GM21447 (cell line): ENCODE measurements at regions not wholly inside any gene's neighbourhood (a gene's known extent, or its start where the extent isn't known, plus 50 kb on each side); places are given as distances from the start of the nearest gene placed in this dataset.

Experiments used
- ATAC-seq: cut with Tn5 transposase; IDR thresholded peaks from one replicate; pipeline ENCODE4 v1.9.1; 2021; ENCODE audit not compliant: unreplicated experiment

DNA sequence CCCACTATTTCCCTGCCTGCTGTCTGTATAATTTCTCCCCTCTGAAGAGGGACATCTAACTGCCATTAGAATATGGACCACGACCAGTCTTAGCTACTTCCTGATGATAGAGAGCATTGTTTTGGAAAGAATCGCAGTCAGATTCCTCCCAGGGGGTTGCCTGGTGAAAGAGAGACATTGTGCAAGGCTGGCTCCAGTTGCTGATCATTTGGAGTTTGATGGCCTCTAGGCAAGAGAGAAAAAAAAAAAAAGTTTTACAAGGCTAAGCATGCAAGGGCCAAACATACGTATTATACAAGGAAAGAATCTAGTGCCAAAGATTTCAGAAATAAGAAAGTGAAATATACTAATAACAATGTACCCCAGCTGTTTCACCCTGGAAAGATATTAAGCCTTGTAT is 182.2 kb downstream of the CMPK2 start:
- no peak for ATAC-seq

- ATAC-seq, result no peak
Observed at GRCh38 chr2:6685447-6685846, 180.3 kb downstream of the CMPK2 start.

GRCh38 chr2:6692056-6692455 is 173.7 kb downstream of the CMPK2 start:
- no peak for ATAC-seq

DNA sequence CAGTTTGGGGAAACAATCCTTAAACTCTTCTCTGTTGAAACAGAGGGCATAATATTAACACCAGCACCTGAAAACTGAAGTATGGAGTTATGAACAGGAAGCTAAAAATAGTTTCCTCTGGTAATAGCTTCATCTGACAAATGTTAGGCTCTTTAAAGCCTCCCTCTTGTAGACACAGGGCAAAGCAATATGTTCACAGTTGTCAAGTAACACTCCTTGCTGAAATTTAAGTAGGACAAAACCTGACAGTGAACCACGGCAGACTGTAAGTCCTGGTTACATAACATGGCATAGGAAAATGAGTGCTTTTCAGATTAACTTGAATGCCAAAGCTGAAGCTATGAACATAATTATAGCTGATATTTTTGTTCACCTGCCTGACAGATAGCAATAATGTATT is 172.9 kb downstream of the CMPK2 start:
- no peak for ATAC-seq

DNA sequence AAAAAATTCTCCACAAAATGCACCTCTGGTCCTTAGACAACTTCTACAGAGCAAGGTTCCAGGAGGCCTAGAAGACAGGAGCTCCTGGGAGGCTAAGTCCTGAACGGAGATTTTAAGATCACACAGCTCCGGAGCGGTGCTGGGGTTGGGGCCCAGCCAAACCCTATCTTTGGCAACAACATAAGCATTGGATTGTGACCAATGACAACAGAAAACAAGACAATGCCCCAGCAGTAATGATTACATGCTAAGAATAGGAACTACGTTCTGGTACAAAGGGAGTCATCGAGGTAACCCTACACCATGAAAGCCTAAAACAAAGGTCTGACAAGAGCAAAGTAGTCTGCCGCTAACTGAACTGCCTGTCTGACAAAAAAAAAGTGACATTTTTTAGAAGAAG is 171.2 kb downstream of the CMPK2 start:
- ATAC-seq, result no peak

DNA sequence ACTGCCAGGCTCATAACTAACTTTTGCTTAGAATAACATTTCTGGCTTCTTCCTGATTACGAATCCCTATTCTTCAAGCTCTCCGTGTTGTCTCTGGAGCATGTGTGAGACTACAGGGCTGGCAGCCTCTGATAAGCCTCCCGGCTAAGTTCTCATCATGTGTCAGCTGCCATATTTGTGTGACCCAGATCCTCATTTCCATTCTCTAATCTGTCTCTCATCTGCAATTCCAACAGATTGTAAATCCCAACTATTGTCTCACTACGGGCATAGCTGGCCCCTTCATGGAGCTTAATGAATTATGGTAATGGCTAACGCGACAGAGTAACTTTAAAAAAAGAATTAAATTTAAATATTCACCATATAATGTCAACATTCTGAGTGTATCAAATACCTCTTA is 165.4 kb downstream of the CMPK2 start:
- ATAC-seq, result no peak

DNA sequence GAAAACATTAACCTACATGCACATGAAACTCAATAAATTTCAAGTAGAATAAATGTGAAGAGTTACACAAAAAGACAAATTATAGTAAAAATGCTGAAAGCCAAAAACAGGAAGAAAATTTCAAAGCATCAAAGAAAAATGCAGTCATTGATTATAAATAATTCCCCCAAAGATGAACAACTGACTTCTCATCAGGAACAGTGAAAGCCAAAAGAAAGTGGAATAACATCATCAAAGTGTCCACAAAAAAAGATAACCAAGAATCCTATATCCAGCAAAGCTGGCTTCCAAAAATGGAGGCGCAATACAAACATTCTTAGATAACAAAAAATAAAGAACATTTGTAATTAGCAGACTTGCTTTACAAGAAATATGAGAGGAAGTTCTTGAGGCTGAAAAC is 161.6 kb downstream of the CMPK2 start:
- ATAC-seq, result no peak

DNA sequence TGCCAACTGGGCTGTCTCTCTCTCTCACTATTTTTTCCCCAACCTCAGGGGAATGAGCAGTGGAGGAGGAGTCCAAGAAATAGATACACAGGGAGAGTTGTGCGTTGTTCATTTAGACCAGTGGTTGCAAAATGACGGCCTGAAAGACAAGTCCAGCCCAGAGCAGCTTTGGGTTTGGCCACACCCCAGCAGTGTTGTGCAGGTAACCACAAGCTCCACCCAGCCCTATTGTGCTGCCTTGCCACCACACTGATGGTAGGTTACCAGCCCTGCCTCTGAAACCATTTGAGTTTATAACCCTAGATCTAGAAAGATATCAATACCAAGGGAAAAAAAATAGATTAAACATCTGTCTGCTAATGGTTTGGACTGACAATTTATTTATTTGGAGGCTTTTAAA is 144.3 kb downstream of the CMPK2 start:
- ATAC-seq, result no peak

DNA sequence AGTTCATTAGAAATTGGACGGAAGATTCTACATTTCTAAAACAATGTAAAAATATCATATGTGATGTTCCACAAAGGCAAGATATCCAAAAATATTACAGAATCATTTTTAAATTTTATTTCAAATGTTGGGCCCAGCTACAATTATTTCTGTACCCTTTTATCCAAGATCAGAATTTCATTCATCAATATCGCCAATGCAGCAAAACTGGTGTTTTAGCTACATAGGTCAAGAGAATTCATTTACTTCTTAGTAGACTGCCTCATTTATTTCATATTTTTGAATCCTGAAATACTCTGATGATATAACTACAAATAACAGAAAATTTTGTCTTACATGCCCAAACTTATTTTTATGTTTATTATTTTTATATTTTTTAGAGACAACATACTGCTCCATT is 143.1 kb downstream of the CMPK2 start:
- ATAC-seq, result no peak

- ATAC-seq, result no peak
Observed at GRCh38 chr2:6723865-6724604, 141.7 kb downstream of the CMPK2 start.

- ATAC-seq, result no peak
Observed at GRCh38 chr2:6724605-6725140, 141.0 kb downstream of the CMPK2 start.

DNA sequence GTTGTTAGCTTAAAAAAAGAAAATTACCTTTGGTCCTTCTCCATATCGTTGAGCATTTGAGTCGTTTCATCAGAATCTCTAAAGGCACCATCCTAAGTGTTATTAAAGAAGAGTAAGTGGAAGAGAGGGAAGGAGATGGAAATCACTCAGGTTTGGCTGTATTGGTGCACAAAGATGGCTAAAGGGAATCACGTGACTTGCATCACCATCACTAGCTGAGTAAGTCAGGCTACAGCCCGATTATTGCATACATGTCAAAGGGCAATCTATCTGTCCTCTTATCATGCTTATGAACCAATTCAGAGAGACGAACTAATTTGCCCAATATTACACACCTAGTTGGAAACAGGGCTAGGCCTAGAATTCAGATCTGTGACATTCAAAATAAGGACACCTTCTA is 137.6 kb downstream of the CMPK2 start:
- ATAC-seq, result no peak

DNA sequence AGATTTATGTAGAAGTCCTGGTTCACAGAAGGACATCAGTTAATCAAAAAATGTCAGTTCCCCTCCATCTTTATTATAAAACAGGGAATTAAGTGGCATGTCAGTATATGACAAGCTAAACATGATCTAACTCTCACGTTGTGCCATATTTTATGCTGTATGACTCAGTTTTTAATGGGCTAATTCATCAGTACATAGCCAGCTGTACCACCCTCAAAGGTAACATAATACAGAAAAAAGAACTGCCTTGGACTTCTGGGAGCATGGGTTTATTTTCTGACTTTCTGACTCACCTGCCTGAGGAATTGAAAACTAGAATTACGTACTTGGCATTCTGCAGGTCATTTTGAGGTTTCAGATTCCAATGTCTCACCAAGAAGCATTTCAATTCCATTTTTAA is 135.7 kb downstream of the CMPK2 start:
- no peak for ATAC-seq

- ATAC-seq, result no peak
Observed at GRCh38 chr2:6730649-6731532, 134.8 kb downstream of the CMPK2 start.

DNA sequence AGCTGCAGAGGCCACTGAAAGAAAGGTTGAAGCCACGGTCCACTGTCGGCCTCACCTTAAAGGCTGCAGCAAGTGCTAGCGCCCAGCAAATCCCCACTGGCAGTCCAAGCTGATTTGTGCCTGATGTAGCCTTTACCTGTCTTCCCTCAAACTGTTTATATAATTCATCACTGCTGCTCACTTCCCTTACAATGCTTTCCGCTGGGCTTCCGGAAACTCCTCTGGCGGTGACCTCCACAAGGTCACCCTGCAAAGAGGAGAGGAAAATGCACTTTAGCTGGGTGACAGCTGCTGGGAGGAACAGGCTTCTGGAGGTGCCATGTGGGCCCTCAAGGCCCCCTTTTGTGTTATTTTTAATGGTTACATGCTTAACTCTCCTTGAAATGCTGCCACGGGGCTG is 126.2 kb downstream of the CMPK2 start:
- ATAC-seq, result no peak

DNA sequence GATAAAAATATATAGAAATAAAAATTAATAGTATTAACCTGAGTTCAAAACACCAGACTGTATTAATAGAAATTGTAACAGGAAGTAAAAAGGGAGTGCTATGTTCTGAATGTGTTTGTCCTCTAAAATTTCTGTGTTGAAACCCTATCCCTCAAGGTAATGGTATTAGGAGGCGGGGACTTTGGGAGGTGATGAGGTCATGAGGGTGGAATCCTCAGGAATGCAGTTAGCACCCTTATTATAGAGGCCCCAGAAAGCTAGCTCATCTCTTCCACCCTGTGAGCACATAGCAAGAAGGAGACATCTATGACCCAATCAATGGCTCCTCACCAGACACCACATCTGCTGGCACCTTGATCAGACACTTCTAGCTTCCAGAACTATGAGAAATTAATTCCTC is 124.5 kb downstream of the CMPK2 start:
- ATAC-seq, result no peak

- ATAC-seq, result no peak
Observed at GRCh38 chr2:6744038-6744437, 121.7 kb downstream of the CMPK2 start.

- ATAC-seq, result no peak
Observed at GRCh38 chr2:6747433-6747832, 118.3 kb downstream of the CMPK2 start.

DNA sequence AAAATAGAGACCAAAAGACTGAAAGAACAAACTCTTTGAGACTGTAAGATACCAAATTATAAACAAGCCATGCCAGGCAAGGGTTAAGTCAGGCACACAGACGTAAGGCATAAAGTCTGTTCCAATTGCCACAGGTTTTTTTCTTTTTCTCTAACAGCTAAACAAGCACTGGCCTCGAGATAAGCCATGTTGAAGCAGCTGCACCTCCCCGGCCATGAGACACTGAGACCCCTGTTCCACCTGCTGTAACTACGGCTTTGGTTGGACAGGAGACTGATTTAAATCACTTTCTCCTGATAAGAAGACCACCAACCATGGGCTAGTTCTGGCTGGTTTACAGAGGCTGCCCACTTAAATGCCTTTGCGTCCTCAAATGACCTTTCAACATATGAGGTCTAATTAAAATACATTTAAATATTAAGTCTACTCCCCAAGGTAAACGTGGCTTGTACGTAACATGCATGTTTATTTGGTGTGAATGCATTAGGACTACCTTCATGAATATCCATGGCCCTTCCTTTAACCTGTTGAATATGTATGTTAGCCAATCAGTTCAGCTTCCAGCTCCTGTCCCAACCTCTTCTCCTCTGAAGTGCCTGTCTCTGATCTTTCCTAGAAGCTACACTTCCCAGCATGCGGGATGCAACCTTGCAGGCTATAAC is 117.2 kb downstream of the CMPK2 start:
- no peak for ATAC-seq

DNA sequence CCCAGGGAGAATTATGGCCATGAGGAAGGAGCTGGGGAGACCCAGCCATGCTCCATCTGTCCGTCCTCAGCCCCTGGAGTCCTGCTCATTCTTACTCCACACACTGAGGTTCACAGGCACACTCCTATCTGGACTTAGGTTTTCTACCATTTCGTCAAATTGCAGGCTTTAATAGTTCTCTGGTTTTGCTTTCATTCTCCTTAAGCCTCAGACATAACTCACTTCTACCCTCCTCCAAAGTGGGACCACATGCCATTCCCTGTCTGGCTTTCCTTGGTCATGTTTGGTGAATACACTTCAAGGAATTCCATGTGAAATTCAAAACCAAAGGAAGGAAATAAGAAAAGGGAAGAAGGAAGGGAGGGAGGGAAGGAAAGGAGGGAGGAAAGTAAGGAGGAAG is 115.7 kb downstream of the CMPK2 start:
- ATAC-seq, result no peak

GRCh38 chr2:6750411-6751158 is 115.1 kb downstream of the CMPK2 start:
- ATAC-seq, result no peak
